HEK293 (cell line): ENCODE measurements at regions not wholly inside any gene's neighbourhood (a gene's known extent, or its start where the extent isn't known, plus 50 kb on each side); places are given as distances from the start of the nearest gene placed in this dataset.
A peak's percentile ranks its signal among the peaks of the same experiment; 100 is the strongest.

Experiments used
- CTCF ChIA-PET: fragments of 350-600 bp; formaldehyde crosslinking; extraction: SDS; loops from one replicate; lab custom pipeline; 2021; ENCODE audit warnings: antibody characterized with exemption; lab: Yijun Ruan, JAX
- POLR2A ChIA-PET: fragments of 300-600 bp; formaldehyde crosslinking; extraction: SDS; loops from one replicate; lab custom pipeline; 2020; ENCODE audit warnings: antibody characterized with exemption, inconsistent platforms; lab: Yijun Ruan, JAX
- H3K27ac ChIP-seq: fragments of 200-500 bp; sonication (Bioruptor generic); 2 replicates; pipeline ENCODE4 v1.5.1; 2014; ENCODE audit warnings: low read depth, low read length, control low read depth, inconsistent platforms; ENCODE audit errors: extremely low read depth
- H3K36me3 ChIP-seq, 2 experiments: fragments of 200-500 bp in 1 of 2; sonication (Bioruptor generic) in 1 of 2; 1 replicate in 1 of 2; 2 replicates in 1 of 2; pipeline ENCODE4 v1.5.1; 2014 to 2017; ENCODE audit warnings: inconsistent platforms in 2 of 2, low read length in 2 of 2; ENCODE audit not compliant: control insufficient read depth in 2 of 2, insufficient read depth in 1 of 2
- H3K4me1 ChIP-seq: fragments of 200-500 bp; sonication (Bioruptor generic); 2 replicates; pipeline ENCODE4 v1.5.1; 2014; ENCODE audit warnings: mild to moderate bottlenecking, low read length, inconsistent platforms; ENCODE audit not compliant: control insufficient read depth, insufficient read depth
- H3K4me3 ChIP-seq: 2 replicates; pipeline ENCODE4 v1.5.1; 2011; ENCODE audit warnings: low read depth, mild to moderate bottlenecking, control low read depth, low read length, moderate library complexity
- H3K9me3 ChIP-seq: fragments of 200-500 bp; sonication (Bioruptor generic); 2 replicates; pipeline ENCODE4 v1.5.1; 2014; ENCODE audit warnings: low read depth, low read length, inconsistent platforms; ENCODE audit not compliant: control insufficient read depth, insufficient read depth
- HOXD13 ChIP-seq: sonication (generic); formaldehyde crosslinking; IDR thresholded peaks from 2 replicates; pipeline ENCODE4 v1.8.0; 2022; ENCODE audit warnings: missing genetic modification reagents, borderline replicate concordance
- IKZF3 ChIP-seq: fragments of 450-650 bp; IDR thresholded peaks from 2 replicates; pipeline ENCODE4 v1.5.0; 2018; ENCODE audit warnings: missing biosample characterization, mild to moderate bottlenecking, missing genetic modification characterization, moderate library complexity
- SP2 ChIP-seq: fragments of 450-650 bp; formaldehyde crosslinking; IDR thresholded peaks from 2 replicates; pipeline ENCODE4 v1.5.1; 2016; ENCODE audit warnings: missing biosample characterization, missing genetic modification characterization
- WT1 ChIP-seq: fragments of 450-650 bp; formaldehyde crosslinking; IDR thresholded peaks from 2 replicates; pipeline ENCODE4 v1.5.1; 2016; ENCODE audit warnings: missing biosample characterization, missing genetic modification characterization
- ZFP3 ChIP-seq: fragments of 450-650 bp; formaldehyde crosslinking; IDR thresholded peaks from 2 replicates; pipeline ENCODE4 v1.5.1; 2016; ENCODE audit warnings: low read depth, missing biosample characterization, missing genetic modification characterization
- ZNF146 ChIP-seq: fragments of 450-650 bp; formaldehyde crosslinking; IDR thresholded peaks from 2 replicates; pipeline ENCODE4 v1.5.1; 2016; ENCODE audit warnings: missing biosample characterization, missing genetic modification characterization
- ZNF175 ChIP-seq: fragments of 450-650 bp; formaldehyde crosslinking; IDR thresholded peaks from 2 replicates; pipeline ENCODE4 v1.5.1; 2016; ENCODE audit warnings: missing biosample characterization, missing genetic modification characterization
- ZNF324 ChIP-seq: fragments of 450-650 bp; formaldehyde crosslinking; IDR thresholded peaks from 2 replicates; pipeline ENCODE4 v1.5.1; 2016; ENCODE audit warnings: missing biosample characterization, missing genetic modification characterization
- ZNF561 ChIP-seq: fragments of 450-650 bp; IDR thresholded peaks from 2 replicates; pipeline ENCODE4 v1.5.1; 2018; ENCODE audit warnings: missing biosample characterization, missing genetic modification characterization, borderline replicate concordance
- ZNF600 ChIP-seq: fragments of 450-650 bp; formaldehyde crosslinking; IDR thresholded peaks from 2 replicates; pipeline ENCODE4 v1.5.1; 2016; ENCODE audit warnings: missing biosample characterization, missing genetic modification characterization
- ZNF623 ChIP-seq: fragments of 450-650 bp; formaldehyde crosslinking; IDR thresholded peaks from 2 replicates; pipeline ENCODE4 v1.5.1; 2016; ENCODE audit warnings: missing biosample characterization, missing genetic modification characterization
- ZSCAN4 ChIP-seq: fragments of 450-650 bp; formaldehyde crosslinking; IDR thresholded peaks from 2 replicates; pipeline ENCODE4 v1.5.1; 2017; ENCODE audit warnings: missing biosample characterization, missing genetic modification characterization
- TF ChIP-seq, protein P1 (sequence below): IDR thresholded peaks from 2 replicates; pipeline ENCODE4 v1.6.1; 2011; ENCODE audit warnings: mild to moderate bottlenecking, low read depth, low read length, borderline replicate concordance
- TF ChIP-seq, protein P2 (sequence below): fragments of 450-650 bp; formaldehyde crosslinking; conservative IDR thresholded peaks from 2 replicates; pipeline ENCODE4 v1.5.1; 2016; ENCODE audit warnings: low read depth, missing biosample characterization, missing genetic modification characterization
- TF ChIP-seq, protein P3 (sequence below): fragments of 450-650 bp; formaldehyde crosslinking; IDR thresholded peaks from 2 replicates; pipeline ENCODE4 v1.5.1; 2017; ENCODE audit warnings: missing biosample characterization, mild to moderate bottlenecking, missing genetic modification characterization, moderate library complexity

DNA sequence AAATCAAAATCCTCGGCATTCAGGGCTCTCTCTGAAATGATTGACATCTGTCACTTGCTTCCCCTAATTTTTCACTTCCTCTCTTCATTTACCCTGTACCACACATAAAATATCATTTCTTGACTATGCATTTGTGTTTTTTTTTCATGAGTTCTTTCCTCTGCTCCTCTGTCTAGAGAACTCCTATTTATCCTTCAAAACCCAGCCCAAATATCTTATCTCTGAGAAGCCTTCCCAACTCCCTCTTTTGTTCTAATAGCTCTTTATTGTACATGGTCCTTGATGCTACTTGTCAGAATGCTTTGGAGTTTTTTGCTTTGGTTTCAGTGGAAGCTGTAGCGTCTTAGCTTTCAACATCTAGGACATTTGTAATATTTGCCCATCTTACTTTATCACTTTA is 190.2 kb upstream of the CTBP2 start:
- no peak overlapping the region for H3K4me3 ChIP-seq
- POLR2A ChIA-PET, result no interaction called here
- peak; percentile 73 for TF ChIP-seq ZFP3 (tag by site-specific recombination)
- TF ChIP-seq ZNF561 (tag by site-specific recombination), result no peak
- H3K9me3 ChIP-seq, result no peaks in the 10 kb centered on the region
- no peak overlapping the region for H3K27ac ChIP-seq
- no peaks in the 10 kb centered on the region for H3K36me3 ChIP-seq
- no peaks in the 10 kb centered on the region for H3K4me1 ChIP-seq
- CTCF ChIA-PET, result no interaction called here

- CTCF ChIA-PET, result no interaction called here
- POLR2A ChIA-PET, result no interaction called here
- TF ChIP-seq HOXD13, result no peak
- TF ChIP-seq ZNF324 (tag by site-specific recombination), result no peak
- TF ChIP-seq SP2 (tag by site-specific recombination), result no peak
- TF ChIP-seq, protein P1, sequence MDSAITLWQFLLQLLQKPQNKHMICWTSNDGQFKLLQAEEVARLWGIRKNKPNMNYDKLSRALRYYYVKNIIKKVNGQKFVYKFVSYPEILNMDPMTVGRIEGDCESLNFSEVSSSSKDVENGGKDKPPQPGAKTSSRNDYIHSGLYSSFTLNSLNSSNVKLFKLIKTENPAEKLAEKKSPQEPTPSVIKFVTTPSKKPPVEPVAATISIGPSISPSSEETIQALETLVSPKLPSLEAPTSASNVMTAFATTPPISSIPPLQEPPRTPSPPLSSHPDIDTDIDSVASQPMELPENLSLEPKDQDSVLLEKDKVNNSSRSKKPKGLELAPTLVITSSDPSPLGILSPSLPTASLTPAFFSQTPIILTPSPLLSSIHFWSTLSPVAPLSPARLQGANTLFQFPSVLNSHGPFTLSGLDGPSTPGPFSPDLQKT, result no peak
- no peak for TF ChIP-seq ZNF600 (tag by site-specific recombination)
- TF ChIP-seq IKZF3 (tag by site-specific recombination), result no peak
- no peak for TF ChIP-seq ZNF175 (tag by site-specific recombination)
- TF ChIP-seq, all 188 proteins: peak for 0
- Histone ChIP-seq H3K9me3 (no peaks in the 10 kb centered on the region), H3K4me3 (no peak overlapping the region), H3K36me3 (no peaks in the 10 kb centered on the region), H3K4me1 (no peaks in the 10 kb centered on the region), H3K27ac (no peak overlapping the region)
Observed at GRCh38 chr10:125348536-125348935, 188.2 kb upstream of the CTBP2 start.

DNA sequence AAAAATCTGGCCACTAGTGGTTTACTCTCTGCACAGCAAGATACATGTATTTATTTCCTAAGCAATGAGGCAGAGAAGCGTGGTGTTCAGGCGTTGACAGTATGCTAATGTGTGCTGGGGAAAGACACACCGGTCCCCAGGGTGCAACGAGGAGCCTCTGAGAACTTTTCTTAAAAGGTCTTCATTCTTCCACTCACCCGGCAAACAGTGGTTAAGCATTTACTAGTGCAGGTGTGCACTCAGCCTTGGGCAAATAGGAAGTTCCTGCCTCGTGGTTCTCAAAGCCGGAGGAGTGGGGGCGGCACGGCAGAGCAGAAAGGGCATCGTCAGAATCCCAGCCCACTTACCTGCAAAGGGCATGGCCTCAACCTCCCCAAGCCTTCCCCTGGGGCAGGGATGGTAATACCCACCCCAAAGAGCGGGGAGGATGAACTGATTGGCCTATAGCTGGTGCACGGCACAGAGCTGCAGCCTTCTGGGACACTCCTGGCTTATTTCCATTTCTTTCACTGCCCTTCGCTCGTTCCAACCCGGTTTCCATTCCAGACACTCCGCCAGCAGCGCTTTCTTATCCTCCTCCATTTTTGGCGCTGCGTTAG is 184.3 kb upstream of the CTBP2 start:
- no peaks in the 10 kb centered on the region; the same call in 1 of the 2 replicates for H3K4me1 ChIP-seq
- no peaks in the 10 kb centered on the region for H3K36me3 ChIP-seq
- TF ChIP-seq ZSCAN4 (no peak), ZNF623 (tag by site-specific recombination) (no peak), WT1 (no peak), ZNF146 (no peak)
- TF ChIP-seq, protein P2, sequence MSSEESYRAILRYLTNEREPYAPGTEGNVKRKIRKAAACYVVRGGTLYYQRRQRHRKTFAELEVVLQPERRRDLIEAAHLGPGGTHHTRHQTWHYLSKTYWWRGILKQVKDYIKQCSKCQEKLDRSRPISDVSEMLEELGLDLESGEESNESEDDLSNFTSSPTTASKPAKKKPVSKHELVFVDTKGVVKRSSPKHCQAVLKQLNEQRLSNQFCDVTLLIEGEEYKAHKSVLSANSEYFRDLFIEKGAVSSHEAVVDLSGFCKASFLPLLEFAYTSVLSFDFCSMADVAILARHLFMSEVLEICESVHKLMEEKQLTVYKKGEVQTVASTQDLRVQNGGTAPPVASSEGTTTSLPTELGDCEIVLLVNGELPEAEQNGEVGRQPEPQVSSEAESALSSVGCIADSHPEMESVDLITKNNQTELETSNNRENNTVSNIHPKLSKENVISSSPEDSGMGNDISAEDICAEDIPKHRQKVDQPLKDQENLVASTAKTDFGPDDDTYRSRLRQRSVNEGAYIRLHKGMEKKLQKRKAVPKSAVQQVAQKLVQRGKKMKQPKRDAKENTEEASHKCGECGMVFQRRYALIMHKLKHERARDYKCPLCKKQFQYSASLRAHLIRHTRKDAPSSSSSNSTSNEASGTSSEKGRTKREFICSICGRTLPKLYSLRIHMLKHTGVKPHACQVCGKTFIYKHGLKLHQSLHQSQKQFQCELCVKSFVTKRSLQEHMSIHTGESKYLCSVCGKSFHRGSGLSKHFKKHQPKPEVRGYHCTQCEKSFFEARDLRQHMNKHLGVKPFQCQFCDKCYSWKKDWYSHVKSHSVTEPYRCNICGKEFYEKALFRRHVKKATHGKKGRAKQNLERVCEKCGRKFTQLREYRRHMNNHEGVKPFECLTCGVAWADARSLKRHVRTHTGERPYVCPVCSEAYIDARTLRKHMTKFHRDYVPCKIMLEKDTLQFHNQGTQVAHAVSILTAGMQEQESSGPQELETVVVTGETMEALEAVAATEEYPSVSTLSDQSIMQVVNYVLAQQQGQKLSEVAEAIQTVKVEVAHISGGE (tag by site-specific recombination), result no peak
- TF ChIP-seq, protein P3, sequence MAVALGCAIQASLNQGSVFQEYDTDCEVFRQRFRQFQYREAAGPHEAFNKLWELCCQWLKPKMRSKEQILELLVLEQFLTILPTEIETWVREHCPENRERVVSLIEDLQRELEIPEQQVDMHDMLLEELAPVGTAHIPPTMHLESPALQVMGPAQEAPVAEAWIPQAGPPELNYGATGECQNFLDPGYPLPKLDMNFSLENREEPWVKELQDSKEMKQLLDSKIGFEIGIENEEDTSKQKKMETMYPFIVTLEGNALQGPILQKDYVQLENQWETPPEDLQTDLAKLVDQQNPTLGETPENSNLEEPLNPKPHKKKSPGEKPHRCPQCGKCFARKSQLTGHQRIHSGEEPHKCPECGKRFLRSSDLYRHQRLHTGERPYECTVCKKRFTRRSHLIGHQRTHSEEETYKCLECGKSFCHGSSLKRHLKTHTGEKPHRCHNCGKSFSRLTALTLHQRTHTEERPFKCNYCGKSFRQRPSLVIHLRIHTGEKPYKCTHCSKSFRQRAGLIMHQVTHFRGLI, result no peak
- ChIA-PET POLR2A (no interaction called here), CTCF (interaction anchor here (0.9 to 1.4 kb wide), 2 partner anchors 13 to 352 kb away, joined by 3 to 4 read pairs; no protein-coding TSS in a partner anchor)
- no peaks in the 10 kb centered on the region; the same call in 1 of the 2 replicates for H3K9me3 ChIP-seq
- H3K27ac ChIP-seq, result no peak overlapping the region
- H3K4me3 ChIP-seq, result no peak overlapping the region
